COLO829 (cell line): ENCODE measurements at regions not wholly inside any gene's neighbourhood (a gene's known extent, or its start where the extent isn't known, plus 50 kb on each side); places are given as distances from the start of the nearest gene placed in this dataset.

Experiments
- DNase-seq: peaks from one replicate; pipeline ENCODE4 v3.0.0; 2012; ENCODE audit warnings: low spot score

DNA sequence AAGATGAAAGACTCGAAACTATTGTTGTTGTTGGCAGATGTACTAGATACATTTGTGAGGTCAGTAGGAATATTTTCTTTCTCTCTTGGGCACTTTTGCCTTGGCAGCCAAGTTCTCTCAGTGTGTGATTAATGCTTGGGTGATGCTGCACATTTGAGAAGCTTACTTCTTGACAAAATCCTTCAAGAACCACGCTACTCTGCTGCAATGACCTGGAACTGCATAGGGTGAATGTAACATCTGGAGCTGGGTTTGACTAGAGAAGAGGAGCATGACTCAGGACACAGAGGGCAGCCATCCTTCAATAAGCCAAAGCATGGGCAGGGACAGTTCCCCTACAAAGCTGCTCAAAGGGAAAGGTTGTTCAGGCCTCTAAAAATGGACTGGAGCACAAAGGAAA is 75.5 kb upstream of the PUM3 start:
- no peak for DNase-seq

DNA sequence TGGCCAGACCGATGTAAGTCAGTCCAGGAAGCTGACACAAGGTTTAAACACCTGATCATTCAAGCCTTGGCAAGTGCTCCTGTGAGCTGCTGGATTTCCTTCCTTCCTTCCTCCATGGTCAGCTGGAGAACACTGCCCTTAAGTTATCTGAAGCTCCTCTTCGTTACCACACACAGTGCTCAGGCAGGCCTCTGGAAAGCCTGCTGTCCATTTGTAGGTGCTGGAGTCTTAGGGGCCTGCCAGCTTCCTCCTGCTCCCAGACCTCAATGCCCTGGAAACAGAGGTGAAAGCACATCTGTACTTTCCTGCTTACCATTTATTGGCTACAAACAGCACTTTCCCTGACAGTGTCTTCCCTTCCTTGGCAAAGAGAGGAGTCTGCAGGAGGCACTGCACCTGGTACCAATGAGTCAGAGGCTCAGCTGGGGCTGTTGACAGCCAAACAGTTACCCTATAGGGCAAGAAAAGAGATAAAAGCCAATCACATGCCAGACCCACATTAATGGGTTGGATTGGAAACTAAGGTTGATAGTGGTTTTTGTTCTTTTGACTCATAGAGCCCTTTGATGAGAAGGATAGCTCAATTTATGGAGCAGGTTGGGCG is 72.6 kb upstream of the PUM3 start:
- no peak for DNase-seq

DNA sequence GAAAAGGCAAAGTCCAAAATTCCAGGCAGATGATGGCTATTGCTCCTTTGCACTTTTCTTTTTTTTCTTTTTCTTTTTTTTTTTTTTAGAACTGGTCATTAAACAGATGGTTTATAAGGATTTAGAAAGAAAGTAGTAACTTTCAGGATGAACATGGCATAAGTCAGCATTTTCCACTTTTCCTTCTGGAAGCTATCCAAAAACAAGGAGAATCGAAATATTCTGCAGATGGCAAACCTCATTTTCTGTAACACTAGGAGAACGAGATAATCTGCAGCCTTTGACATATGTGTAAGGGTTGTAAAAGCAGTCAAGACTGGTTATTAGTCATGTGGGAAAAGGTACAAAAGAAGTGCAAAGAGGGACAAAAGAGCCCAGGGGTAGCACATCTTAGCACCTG is 69.1 kb upstream of the PUM3 start:
- no peak for DNase-seq

DNA sequence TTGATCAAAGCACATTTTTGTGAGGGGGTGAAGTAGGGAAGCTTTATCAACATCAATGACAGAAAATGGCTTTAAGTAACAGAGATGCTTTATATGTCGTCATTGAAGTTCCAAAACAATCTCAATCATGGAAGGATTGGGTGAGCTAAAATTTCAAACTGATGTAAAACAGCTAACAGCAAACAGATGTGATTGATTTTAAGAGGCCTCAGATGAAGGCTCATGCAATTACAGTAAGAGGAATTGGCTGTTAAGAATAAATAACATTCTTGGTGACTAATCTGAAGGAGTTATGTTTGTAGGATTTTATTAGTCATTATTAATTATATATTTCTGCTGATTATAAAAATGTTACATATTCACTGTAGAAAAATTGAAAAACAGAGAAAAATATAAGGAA is 63.5 kb upstream of the PUM3 start:
- DNase-seq = no peak

DNA sequence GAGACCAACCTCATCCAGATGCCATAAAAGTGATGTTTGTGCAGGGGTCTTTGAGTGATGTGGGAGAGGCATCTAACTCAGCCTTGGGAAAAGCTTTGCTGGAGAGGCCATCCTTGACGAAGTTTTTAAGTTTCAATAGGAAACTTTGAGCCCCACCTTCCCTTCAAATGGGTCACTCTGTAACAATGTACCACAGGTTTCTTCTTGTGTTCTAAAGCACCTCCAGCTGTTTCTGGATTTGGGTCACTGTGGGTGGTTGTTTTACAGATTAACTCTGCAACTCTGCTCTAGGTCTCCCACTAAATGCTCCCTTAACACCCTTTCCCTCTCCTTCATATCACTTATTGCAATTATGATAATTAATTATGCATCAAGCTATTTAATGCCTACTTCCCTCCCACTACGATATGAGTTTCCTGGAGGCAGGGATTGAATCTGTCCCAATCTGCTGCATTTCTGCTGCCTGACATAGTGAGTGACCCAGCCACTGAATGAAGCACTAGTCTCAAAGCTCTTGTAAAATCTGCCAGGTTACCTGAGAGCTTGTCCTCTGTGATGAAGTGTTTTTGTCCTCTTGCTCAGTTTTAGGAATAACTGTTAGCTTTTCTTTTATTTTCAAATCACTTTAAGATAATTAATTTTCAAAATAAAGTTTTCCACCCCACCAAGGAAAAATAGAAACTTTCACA is 60.5 kb upstream of the PUM3 start:
- no peak for DNase-seq
